Right lobe of liver (tissue), 4 donors: ENCODE measurements at regions not wholly inside any gene's neighbourhood (a gene's known extent, or its start where the extent isn't known, plus 50 kb on each side); places are given as distances from the start of the nearest gene placed in this dataset.

Experiments
- POLR2A ChIP-seq: fragments of 450-650 bp; IDR thresholded peaks from one replicate; pipeline ENCODE4 v1.6.1; 2017; ENCODE audit warnings: antibody characterized with exemption, mild to moderate bottlenecking
- TF ChIP-seq, protein P1 (sequence below), 4 donors: fragments of 200-600 bp in 3 of 4; fragments of 450-650 bp in 1 of 4; IDR thresholded peaks; one replicate each; pipeline versions ENCODE4 v1.5.1 to v1.8.0; 2016 to 2022; ENCODE audit warnings: antibody characterized with exemption in 4 of 4, mild to moderate bottlenecking in 2 of 4
- donor health status: DM: no; HTN: no; CAD: no.
- donor health status: DM: no; HTN: no; CAD: no.
- donor health status: DM: no; HTN: yes; CAD: no.

DNA sequence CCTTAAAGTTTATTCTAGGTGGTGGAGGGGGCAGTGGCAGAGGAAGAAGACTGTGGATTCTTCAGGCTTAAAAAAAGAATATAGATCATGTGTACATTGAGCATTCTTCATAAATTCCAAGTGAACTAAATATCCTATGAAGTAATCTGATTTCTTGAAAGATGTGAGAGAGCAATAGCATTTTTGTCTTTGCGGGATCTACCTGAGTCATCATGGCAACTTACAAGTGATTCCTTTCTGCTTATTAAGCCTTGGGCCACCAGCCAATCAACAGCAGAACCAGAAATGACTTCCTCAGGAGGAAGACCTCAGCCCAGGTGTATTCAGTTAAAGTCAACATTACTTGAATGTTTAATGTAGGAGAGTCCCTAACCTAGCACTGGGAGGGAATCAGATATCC is 756.9 kb downstream of the TFAP2A start:
- TF ChIP-seq, protein P1, sequence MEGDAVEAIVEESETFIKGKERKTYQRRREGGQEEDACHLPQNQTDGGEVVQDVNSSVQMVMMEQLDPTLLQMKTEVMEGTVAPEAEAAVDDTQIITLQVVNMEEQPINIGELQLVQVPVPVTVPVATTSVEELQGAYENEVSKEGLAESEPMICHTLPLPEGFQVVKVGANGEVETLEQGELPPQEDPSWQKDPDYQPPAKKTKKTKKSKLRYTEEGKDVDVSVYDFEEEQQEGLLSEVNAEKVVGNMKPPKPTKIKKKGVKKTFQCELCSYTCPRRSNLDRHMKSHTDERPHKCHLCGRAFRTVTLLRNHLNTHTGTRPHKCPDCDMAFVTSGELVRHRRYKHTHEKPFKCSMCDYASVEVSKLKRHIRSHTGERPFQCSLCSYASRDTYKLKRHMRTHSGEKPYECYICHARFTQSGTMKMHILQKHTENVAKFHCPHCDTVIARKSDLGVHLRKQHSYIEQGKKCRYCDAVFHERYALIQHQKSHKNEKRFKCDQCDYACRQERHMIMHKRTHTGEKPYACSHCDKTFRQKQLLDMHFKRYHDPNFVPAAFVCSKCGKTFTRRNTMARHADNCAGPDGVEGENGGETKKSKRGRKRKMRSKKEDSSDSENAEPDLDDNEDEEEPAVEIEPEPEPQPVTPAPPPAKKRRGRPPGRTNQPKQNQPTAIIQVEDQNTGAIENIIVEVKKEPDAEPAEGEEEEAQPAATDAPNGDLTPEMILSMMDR (IDR thresholded peaks at IDR 0.05), result no peak
- no peak for TF ChIP-seq POLR2A
